ENCODE measurements at regions not wholly inside any gene's neighbourhood (a gene's known extent, or its start where the extent isn't known, plus 50 kb on each side); places are given as distances from the start of the nearest gene placed in this dataset.

- Mint-ChIP-seq H3K4me1 (ENCODE audit: low read depth) (no peaks in the 10 kb centered on the region), H3K9me3 (ENCODE audit: low read depth) (no peaks in the 10 kb centered on the region), H3K4me3 (no peak overlapping the region), H3K36me3 (no peaks in the 10 kb centered on the region), H3K27me3 (peaks cover 2% of the 10 kb centered on the region), H3K27ac (no peak overlapping the region)
These were observed 185.3 kb downstream of the KCNRG start for GRCh38 chr13:50200569-50200968.

- Mint-ChIP-seq H3K9me3 (ENCODE audit: low read depth) (no peaks in the 10 kb centered on the region), H3K27ac (no peak overlapping the region), H3K36me3 (no peaks in the 10 kb centered on the region), H3K4me1 (ENCODE audit: low read depth) (no peaks in the 10 kb centered on the region), H3K27me3 (peaks cover 2% of the 10 kb centered on the region), H3K4me3 (no peak overlapping the region)
These were observed 185.7 kb downstream of the KCNRG start for GRCh38 chr13:50200988-50201387.

DNA sequence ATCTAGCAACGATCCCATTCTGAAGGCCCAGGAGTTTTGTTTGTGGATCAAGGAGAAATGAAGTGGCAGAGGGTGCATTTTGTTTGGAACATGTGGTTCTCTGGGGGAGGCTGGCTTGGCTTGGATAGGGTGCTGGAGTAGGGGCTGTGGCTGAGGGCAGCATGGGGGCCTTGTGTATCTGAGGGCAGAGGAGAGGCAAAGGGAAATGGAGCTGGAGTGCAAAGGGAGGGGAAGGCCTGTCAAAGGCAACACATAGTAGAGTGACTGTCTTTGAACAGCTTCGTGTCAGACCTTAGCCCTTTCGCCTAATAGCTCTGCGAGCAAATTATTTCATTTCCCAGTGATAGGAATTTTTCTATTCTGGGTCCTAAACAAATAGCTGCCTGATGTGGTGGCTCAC lies 187.2 kb downstream of the KCNRG start:
- no peaks in the 10 kb centered on the region for H3K4me1 Mint-ChIP-seq (ENCODE audit: low read depth)
- peaks cover 2% of the 10 kb centered on the region for H3K27me3 Mint-ChIP-seq
- no peak overlapping the region for H3K27ac Mint-ChIP-seq
- no peaks in the 10 kb centered on the region for H3K9me3 Mint-ChIP-seq (ENCODE audit: low read depth)
- H3K4me3 Mint-ChIP-seq: no peak overlapping the region
- H3K36me3 Mint-ChIP-seq: no peaks in the 10 kb centered on the region

GRCh38 chr13:50203256-50203941 lies 188.2 kb downstream of the KCNRG start:
- H3K36me3 Mint-ChIP-seq: no peaks in the 10 kb centered on the region
- no peak overlapping the region for H3K27ac Mint-ChIP-seq
- peaks cover 3% of the 10 kb centered on the region for H3K27me3 Mint-ChIP-seq
- H3K4me1 Mint-ChIP-seq (ENCODE audit: low read depth): no peaks in the 10 kb centered on the region
- no peaks in the 10 kb centered on the region for H3K9me3 Mint-ChIP-seq (ENCODE audit: low read depth)
- H3K4me3 Mint-ChIP-seq: no peak overlapping the region

- no peaks in the 10 kb centered on the region for H3K9me3 Mint-ChIP-seq (ENCODE audit: low read depth)
- no peaks in the 10 kb centered on the region for H3K36me3 Mint-ChIP-seq
- peaks cover 8% of the 10 kb centered on the region for H3K27me3 Mint-ChIP-seq
- H3K27ac Mint-ChIP-seq: no peak overlapping the region
- no peak overlapping the region for H3K4me3 Mint-ChIP-seq
- H3K4me1 Mint-ChIP-seq (ENCODE audit: low read depth): peaks cover 2% of the 10 kb centered on the region
These were observed 190.3 kb downstream of the KCNRG start for GRCh38 chr13:50205581-50205980.

- peaks cover 7% of the 10 kb centered on the region for H3K27me3 Mint-ChIP-seq
- H3K36me3 Mint-ChIP-seq: peaks cover 3% of the 10 kb centered on the region
- H3K4me3 Mint-ChIP-seq: no peak overlapping the region
- no peaks in the 10 kb centered on the region for H3K9me3 Mint-ChIP-seq (ENCODE audit: low read depth)
- H3K27ac Mint-ChIP-seq: no peak overlapping the region
- H3K4me1 Mint-ChIP-seq (ENCODE audit: low read depth): peaks cover 2% of the 10 kb centered on the region
These were observed 193.6 kb downstream of the KCNRG start for GRCh38 chr13:50208826-50209335.

DNA sequence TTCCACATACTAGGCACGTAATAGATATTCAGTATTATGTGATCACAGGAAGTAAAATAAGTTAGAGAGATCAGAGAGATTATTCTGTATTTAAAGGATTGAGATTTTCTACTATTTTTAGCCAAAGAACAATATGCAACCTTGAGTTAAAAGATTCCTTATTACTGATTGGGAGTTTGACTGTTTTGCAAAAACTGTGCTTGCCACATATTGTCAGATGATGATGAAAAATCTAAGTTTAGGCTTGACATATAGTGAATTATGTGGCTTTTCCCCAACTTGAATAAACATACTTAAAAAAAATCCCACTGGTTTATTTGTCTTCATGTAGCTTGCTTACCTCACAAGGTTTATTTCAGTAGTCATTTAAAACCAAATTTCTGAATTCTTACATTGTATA lies 194.4 kb downstream of the KCNRG start:
- Mint-ChIP-seq H3K9me3 (ENCODE audit: low read depth) (no peaks in the 10 kb centered on the region), H3K27ac (no peak overlapping the region), H3K4me1 (ENCODE audit: low read depth) (peaks cover 7% of the 10 kb centered on the region), H3K4me3 (no peak overlapping the region), H3K27me3 (peaks cover 7% of the 10 kb centered on the region), H3K36me3 (peaks cover 3% of the 10 kb centered on the region)

GRCh38 chr13:50213526-50213925 lies 198.3 kb downstream of the KCNRG start:
- Mint-ChIP-seq H3K36me3 (peaks cover 12% of the 10 kb centered on the region), H3K9me3 (ENCODE audit: low read depth) (peaks cover 14% of the 10 kb centered on the region), H3K27me3 (peaks cover 4% of the 10 kb centered on the region), H3K4me3 (no peak overlapping the region), H3K4me1 (ENCODE audit: low read depth) (peaks cover 15% of the 10 kb centered on the region), H3K27ac (no peak overlapping the region)

DNA sequence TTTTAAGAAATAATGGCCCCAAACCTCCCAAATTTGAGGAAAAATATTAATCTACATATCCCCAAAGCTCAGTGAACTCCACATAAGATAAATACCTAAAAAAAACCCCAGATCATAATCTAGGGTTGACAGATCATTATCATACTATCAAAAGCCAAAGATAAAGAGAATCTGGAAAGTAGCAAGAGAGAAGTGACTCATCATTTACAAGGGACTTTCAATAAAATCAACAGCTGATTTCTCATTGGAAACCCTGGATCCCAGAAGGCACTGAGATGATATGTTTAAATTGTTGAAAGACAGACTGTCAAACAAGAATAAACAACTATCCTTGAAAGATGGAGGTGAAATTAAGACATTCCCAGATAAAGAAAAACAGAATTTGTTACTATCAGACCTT lies 199.3 kb downstream of the KCNRG start:
- Mint-ChIP-seq H3K27me3 (peaks cover 2% of the 10 kb centered on the region), H3K36me3 (peaks cover 12% of the 10 kb centered on the region), H3K4me1 (ENCODE audit: low read depth) (peaks cover 13% of the 10 kb centered on the region), H3K9me3 (ENCODE audit: low read depth) (peaks cover 14% of the 10 kb centered on the region), H3K4me3 (no peak overlapping the region), H3K27ac (no peak overlapping the region)

DNA sequence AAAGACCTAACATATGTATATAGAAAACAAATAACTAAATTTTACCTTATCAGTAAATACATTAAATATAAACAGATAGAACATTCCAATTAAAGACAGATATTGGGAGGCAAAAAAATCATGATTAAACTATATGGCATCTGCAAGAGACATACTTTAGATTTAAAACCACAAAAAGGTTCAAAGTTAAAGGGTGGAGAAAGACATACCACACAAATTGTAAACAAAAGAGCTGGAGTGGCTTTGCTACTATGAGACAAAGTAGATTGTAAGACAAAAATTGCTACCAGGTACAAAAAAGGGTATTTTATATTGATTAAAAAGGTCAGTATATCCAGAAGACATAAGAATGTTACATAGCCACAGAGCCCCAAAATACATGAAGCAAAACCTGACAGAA lies 200.2 kb downstream of the KCNRG start:
- H3K27me3 Mint-ChIP-seq: peaks cover 5% of the 10 kb centered on the region

GRCh38 chr13:50219743-50220142 lies 204.5 kb downstream of the KCNRG start:
- peaks cover 10% of the 10 kb centered on the region for H3K36me3 Mint-ChIP-seq
- no peak overlapping the region for H3K27ac Mint-ChIP-seq
- H3K9me3 Mint-ChIP-seq (ENCODE audit: low read depth): peaks cover 17% of the 10 kb centered on the region
- no peak overlapping the region for H3K4me3 Mint-ChIP-seq
- H3K27me3 Mint-ChIP-seq: peaks cover 5% of the 10 kb centered on the region
- peaks cover 9% of the 10 kb centered on the region for H3K4me1 Mint-ChIP-seq (ENCODE audit: low read depth)

More for the DNA sequence above, 200.2 kb downstream of the KCNRG start:
- peaks cover 14% of the 10 kb centered on the region for H3K36me3 Mint-ChIP-seq
- peaks cover 13% of the 10 kb centered on the region for H3K4me1 Mint-ChIP-seq (ENCODE audit: low read depth)
- peaks cover 17% of the 10 kb centered on the region for H3K9me3 Mint-ChIP-seq (ENCODE audit: low read depth)
- no peak overlapping the region for H3K4me3 Mint-ChIP-seq
- no peak overlapping the region for H3K27ac Mint-ChIP-seq

DNA sequence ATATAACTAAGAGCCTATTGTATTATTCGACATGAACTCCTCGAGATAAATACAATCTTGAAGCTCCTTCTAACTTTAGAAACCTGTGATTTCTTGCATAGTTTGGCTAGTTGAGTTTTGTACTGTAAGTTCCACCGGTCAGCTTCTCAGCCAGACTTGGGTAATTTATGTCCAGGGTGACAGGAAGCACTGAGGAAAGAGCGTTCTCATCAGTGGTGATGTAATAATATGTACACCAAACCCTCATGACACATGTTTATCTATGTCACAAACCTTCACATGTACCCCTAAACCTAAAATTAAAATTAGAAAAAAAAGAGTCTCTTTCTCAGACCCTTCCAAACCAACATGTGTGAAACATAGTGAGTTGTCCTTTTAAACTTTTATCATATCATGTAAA lies 205.7 kb downstream of the KCNRG start:
- peaks cover 2% of the 10 kb centered on the region for H3K4me1 Mint-ChIP-seq (ENCODE audit: low read depth)
- no peak overlapping the region for H3K27ac Mint-ChIP-seq
- no peak overlapping the region for H3K4me3 Mint-ChIP-seq
- peaks cover 5% of the 10 kb centered on the region for H3K27me3 Mint-ChIP-seq
- peaks cover 15% of the 10 kb centered on the region for H3K9me3 Mint-ChIP-seq (ENCODE audit: low read depth)
- H3K36me3 Mint-ChIP-seq: peaks cover 10% of the 10 kb centered on the region

- Mint-ChIP-seq H3K27me3 (peaks cover 5% of the 10 kb centered on the region), H3K27ac (no peak overlapping the region), H3K4me3 (no peak overlapping the region), H3K4me1 (ENCODE audit: low read depth) (peaks cover 8% of the 10 kb centered on the region), H3K36me3 (peaks cover 2% of the 10 kb centered on the region), H3K9me3 (ENCODE audit: low read depth) (peaks cover 3% of the 10 kb centered on the region)
These were observed 207.5 kb downstream of the KCNRG start for GRCh38 chr13:50222569-50223332.

GRCh38 chr13:50224534-50224933 lies 209.3 kb downstream of the KCNRG start:
- H3K27me3 Mint-ChIP-seq: peaks cover 2% of the 10 kb centered on the region
- H3K36me3 Mint-ChIP-seq: peaks cover 2% of the 10 kb centered on the region
- peaks cover 8% of the 10 kb centered on the region for H3K4me1 Mint-ChIP-seq (ENCODE audit: low read depth)
- no peak overlapping the region for H3K27ac Mint-ChIP-seq
- peaks cover 3% of the 10 kb centered on the region for H3K9me3 Mint-ChIP-seq (ENCODE audit: low read depth)
- H3K4me3 Mint-ChIP-seq: no peak overlapping the region

Data from activated naive CD8-positive, alpha-beta T cell (primary cell).